Transverse colon (tissue), 4 donors: ENCODE measurements at regions not wholly inside any gene's neighbourhood (a gene's known extent, or its start where the extent isn't known, plus 50 kb on each side); places are given as distances from the start of the nearest gene placed in this dataset.

Source experiments
- DNase-seq: peaks from one replicate; pipeline ENCODE4 v3.0.0-alpha.2; 2019
- H3K27ac ChIP-seq, 4 donors: fragments of 200-600 bp; sonication (generic); 2 replicates each; pipeline ENCODE4 v1.5.1; 2016 to 2018; ENCODE audit warnings: inconsistent platforms in 4 of 4
- H3K27me3 ChIP-seq: fragments of 200-600 bp; sonication (generic); 2 replicates; pipeline ENCODE4 v1.5.1; 2017; ENCODE audit warnings: inconsistent platforms
- H3K36me3 ChIP-seq, 4 donors: fragments of 200-600 bp; sonication (generic); 2 replicates each; pipeline ENCODE4 v1.5.1; 2017 to 2019; ENCODE audit warnings: inconsistent platforms in 4 of 4
- H3K4me1 ChIP-seq, 4 donors: fragments of 200-600 bp; sonication (generic); 2 replicates each; pipeline ENCODE4 v1.5.1; 2017 to 2020; ENCODE audit warnings: inconsistent platforms in 4 of 4
- H3K4me3 ChIP-seq, 4 donors: fragments of 200-600 bp; sonication (generic); 1 replicate in 1 of 4; 2 replicates in 3 of 4; pipeline versions ENCODE4 v1.5.1 to v1.6.1; 2017 to 2019; ENCODE audit warnings: inconsistent platforms in 4 of 4
- H3K9me3 ChIP-seq, 2 donors: fragments of 200-600 bp; sonication (generic); 2 replicates each; pipeline ENCODE4 v1.5.1; 2017 to 2019; ENCODE audit warnings: inconsistent platforms in 2 of 2
- EP300 ChIP-seq: sonication (generic); formaldehyde crosslinking; IDR thresholded peaks from one replicate; pipeline ENCODE4 v1.6.1; 2017; ENCODE audit warnings: antibody characterized with exemption, low read depth
- POLR2A ChIP-seq: fragments of 450-650 bp; IDR thresholded peaks from one replicate; pipeline ENCODE4 v1.6.1; 2016; ENCODE audit warnings: antibody characterized with exemption, mild to moderate bottlenecking, moderate library complexity
- POLR2AphosphoS5 ChIP-seq, 3 donors: sonication (generic); formaldehyde crosslinking; IDR thresholded peaks; one replicate each; pipeline ENCODE4 v1.6.1; 2016; ENCODE audit warnings: antibody characterized with exemption in 3 of 3
- WGBS, 2 donors: methylation state at CpG; one replicate each; pipeline ENCODE4 v1.1.5; 2018; ENCODE audit warnings: low coverage in 1 of 2; 5-methylcytosine and 5-hydroxymethylcytosine counted together
- in situ Hi-C, 4 donors: fragments of 200-750 bp; cut with MboI; loops; one replicate each; pipeline versions ENCODE4 v1.15.0 to v1.15.1; 2017; ENCODE audit warnings: low sequenced_read_pairs in 3 of 4, low pct_ligation_motif_present in 1 of 4, low pct_unique_long_range_greater_than_20kb in 1 of 4
- intact Hi-C: fragments of 100-400 bp; cut with DNase I; formaldehyde crosslinking; loops from one replicate; pipeline ENCODE4 v1.15.1; 2023; ENCODE audit warnings: low total_unique reads
- TF ChIP-seq, protein P1 (sequence below), 5 experiments: fragments of 200-600 bp in 3 of 5; fragments of 450-650 bp in 2 of 5; sonication (generic) in 3 of 5; IDR thresholded peaks; 1 replicate in 2 of 5; 2 replicates in 3 of 5; pipeline ENCODE4 v1.5.1; 2016 to 2017; ENCODE audit warnings: antibody characterized with exemption in 5 of 5, inconsistent platforms in 3 of 5, mild to moderate bottlenecking in 2 of 5, moderate library complexity in 1 of 5

DNA sequence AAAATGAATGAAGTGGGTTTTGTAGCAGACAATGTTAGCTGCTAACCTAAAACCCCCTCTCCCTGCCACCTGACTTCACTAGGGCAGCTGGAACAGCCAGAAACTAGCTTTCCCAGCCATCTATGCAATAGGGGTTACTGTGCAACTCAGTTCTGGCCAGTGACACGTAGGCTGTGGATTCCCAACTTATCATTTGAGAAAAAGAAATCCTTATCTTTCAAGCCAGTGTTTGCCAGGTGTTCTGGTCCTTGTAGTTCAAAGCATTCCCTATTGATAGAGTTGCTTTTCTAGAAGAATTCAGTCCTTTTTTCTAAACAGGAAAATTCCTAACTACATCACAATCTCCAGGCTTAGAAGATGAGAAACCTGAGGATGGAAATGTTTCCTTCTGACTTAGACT lies 144.5 kb upstream of the ELAC2 start:
- Histone ChIP-seq H3K36me3 (no peaks in the 10 kb centered on the region), H3K9me3 (no peaks in the 10 kb centered on the region), H3K4me1 (no peaks in the 10 kb centered on the region), H3K27ac (no peak overlapping the region), H3K4me3 (no peak overlapping the region), H3K27me3 (no peaks in the 10 kb centered on the region)
- 50 to 78% methylated on average over 1 of the region's 1 CpG for WGBS, 2 donors
- TF ChIP-seq POLR2A (no peak), POLR2AphosphoS5 (IDR thresholded peaks at IDR 0.05) (no peak), EP300 (no peak)
- TF ChIP-seq, protein P1, sequence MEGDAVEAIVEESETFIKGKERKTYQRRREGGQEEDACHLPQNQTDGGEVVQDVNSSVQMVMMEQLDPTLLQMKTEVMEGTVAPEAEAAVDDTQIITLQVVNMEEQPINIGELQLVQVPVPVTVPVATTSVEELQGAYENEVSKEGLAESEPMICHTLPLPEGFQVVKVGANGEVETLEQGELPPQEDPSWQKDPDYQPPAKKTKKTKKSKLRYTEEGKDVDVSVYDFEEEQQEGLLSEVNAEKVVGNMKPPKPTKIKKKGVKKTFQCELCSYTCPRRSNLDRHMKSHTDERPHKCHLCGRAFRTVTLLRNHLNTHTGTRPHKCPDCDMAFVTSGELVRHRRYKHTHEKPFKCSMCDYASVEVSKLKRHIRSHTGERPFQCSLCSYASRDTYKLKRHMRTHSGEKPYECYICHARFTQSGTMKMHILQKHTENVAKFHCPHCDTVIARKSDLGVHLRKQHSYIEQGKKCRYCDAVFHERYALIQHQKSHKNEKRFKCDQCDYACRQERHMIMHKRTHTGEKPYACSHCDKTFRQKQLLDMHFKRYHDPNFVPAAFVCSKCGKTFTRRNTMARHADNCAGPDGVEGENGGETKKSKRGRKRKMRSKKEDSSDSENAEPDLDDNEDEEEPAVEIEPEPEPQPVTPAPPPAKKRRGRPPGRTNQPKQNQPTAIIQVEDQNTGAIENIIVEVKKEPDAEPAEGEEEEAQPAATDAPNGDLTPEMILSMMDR (IDR thresholded peaks at IDR 0.05) = no peak
- intact Hi-C loops = no loop called here
- no peak for DNase-seq
- in situ Hi-C loops = no loop called here

DNA sequence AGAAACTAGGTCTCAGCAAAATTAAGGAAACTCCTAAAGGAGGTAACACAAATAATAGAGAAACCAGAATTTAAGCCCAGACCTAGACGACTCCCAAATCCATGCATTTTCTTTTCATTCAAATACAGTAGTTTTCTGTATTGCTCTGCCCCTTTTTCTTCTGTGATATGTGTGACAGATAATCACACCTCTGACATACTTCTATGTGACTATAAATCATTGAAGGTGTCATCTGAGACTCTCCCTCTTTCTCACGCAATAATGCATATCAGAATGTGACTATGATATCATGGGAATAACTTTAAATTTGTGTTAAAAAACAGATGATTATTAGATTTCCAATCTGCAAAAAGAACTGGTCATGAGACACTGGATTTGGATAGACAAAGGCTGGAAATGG lies 143.0 kb upstream of the ELAC2 start:
- WGBS, 2 donors = 80 to 92% methylated on average over 2 of the region's 2 CpGs
- DNase-seq = no peak
- no peak overlapping the region for H3K27ac ChIP-seq
- intact Hi-C loops = no loop called here
- no peaks in the 10 kb centered on the region for H3K4me1 ChIP-seq
- no peak overlapping the region for H3K4me3 ChIP-seq
- no peaks in the 10 kb centered on the region for H3K9me3 ChIP-seq
- H3K27me3 ChIP-seq = no peaks in the 10 kb centered on the region
- in situ Hi-C loops = no loop called here
- TF ChIP-seq POLR2A (no peak), EP300 (no peak), POLR2AphosphoS5 (IDR thresholded peaks at IDR 0.05) (no peak)
- TF ChIP-seq, protein P1 (IDR thresholded peaks at IDR 0.05) = no peak
- no peaks in the 10 kb centered on the region for H3K36me3 ChIP-seq

DNA sequence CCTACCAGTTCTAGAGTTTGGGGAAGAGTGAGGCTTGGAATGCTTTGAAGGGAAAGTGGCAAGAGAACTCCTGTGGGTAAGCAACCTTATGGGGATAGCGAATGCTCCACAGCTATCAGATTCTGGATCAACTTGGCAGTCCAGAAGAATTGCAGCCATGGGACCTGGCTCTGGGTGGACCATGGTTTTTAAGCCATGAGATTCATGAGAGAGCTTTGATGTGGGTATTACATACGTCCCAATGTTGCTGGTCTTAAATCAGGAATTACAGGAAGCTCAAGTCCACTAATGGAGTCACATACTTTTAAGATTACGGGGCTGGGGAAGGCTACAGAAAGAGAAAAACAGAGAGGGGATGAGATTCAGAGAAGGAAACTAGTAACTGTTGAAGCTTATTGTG lies 142.5 kb upstream of the ELAC2 start:
- H3K27me3 ChIP-seq = no peaks in the 10 kb centered on the region
- H3K9me3 ChIP-seq = no peaks in the 10 kb centered on the region
- in situ Hi-C loops (no loop called here), intact Hi-C loops (no loop called here)
- DNase-seq = no peak
- no peak overlapping the region for H3K27ac ChIP-seq
- H3K4me1 ChIP-seq = no peaks in the 10 kb centered on the region
- 53 to 84% methylated on average over 2 to 3 of the region's 3 CpGs for WGBS, 2 donors
- no peak for TF ChIP-seq POLR2AphosphoS5 (IDR thresholded peaks at IDR 0.05)
- TF ChIP-seq EP300 = no peak
- no peak for TF ChIP-seq POLR2A
- TF ChIP-seq, protein P1 (IDR thresholded peaks at IDR 0.05) = no peak
- no peak overlapping the region for H3K4me3 ChIP-seq
- no peaks in the 10 kb centered on the region for H3K36me3 ChIP-seq

DNA sequence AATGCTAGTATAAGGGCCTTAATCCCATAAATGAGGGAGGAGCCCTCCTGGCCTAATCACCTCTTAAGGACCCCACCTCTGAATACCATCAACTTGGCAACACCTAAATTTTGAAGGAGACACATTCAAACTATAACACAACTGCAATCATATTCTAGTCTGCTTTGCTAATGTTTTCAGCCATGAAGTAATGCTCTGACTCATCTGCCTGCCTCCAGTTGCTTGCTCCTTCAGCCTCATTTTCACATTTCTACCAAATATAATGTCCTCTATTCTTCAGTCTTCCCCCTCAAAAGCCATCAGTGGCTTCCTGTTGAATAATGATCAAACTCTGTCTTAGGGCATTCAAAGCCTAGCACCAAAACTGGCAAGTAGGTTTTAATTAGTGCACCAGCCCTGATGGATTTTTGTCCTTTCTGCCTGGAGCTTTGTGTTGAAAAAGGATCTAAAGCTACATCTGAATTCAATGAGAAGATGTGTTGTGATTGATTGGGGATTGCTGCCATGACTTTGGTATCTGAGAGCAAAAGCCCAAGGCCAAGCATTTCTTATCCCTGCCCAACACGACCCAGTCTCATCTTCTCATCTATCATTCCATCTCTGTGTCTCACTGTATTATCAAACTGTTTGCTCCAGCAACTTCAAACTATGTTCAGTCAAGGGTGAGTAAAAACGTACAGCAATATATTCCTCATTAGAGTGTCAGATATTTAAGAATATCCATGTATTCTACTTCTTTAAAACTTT lies 140.8 kb upstream of the ELAC2 start:
- intact Hi-C loops (no loop called here), in situ Hi-C loops (no loop called here)
- Histone ChIP-seq H3K27ac (no peak overlapping the region), H3K4me3 (no peak overlapping the region), H3K36me3 (no peaks in the 10 kb centered on the region), H3K9me3 (no peaks in the 10 kb centered on the region), H3K27me3 (no peaks in the 10 kb centered on the region), H3K4me1 (no peaks in the 10 kb centered on the region)
- TF ChIP-seq, protein P1 (IDR thresholded peaks at IDR 0.05) = no peak
- TF ChIP-seq POLR2AphosphoS5 (IDR thresholded peaks at IDR 0.05) (no peak), POLR2A (no peak), EP300 (no peak)
- 47 to 63% methylated on average over 2 of the region's 2 CpGs for WGBS, 2 donors
- no peak for DNase-seq
